SK-N-SH (cell line): ENCODE measurements at regions not wholly inside any gene's neighbourhood (a gene's known extent, or its start where the extent isn't known, plus 50 kb on each side); places are given as distances from the start of the nearest gene placed in this dataset.

Experiments used
- CTCF ChIA-PET: fragments of 300-600, 350-600 bp; formaldehyde crosslinking; extraction: SDS; loops from one replicate; lab custom pipeline; 2021; lab: Yijun Ruan, JAX
- POLR2A ChIA-PET: fragments of 350-600 bp; sonication (Branson Sonifier 250); formaldehyde crosslinking; extraction: SDS; loops from one replicate; lab custom pipeline; 2020; ENCODE audit warnings: antibody characterized with exemption, inconsistent platforms; lab: Yijun Ruan, JAX
- DNase-seq: peaks from one replicate; pipeline ENCODE4 v3.0.0; 2012
- H2AFZ ChIP-seq: fragments of 200-600 bp; sonication (generic); 2 replicates; pipeline ENCODE4 v1.8.1; 2016; ENCODE audit warnings: antibody characterized with exemption, mild to moderate bottlenecking, low read depth
- H3F3A ChIP-seq: fragments of 200-600 bp; sonication (generic); replicated peaks from 2 replicates; pipeline ENCODE3; 2016; ENCODE audit warnings: antibody characterized with exemption, mild to moderate bottlenecking; ENCODE audit not compliant: insufficient read depth
- H3K27ac ChIP-seq, 2 experiments: fragments of 200-500 bp in 1 of 2; fragments of 200-600 bp in 1 of 2; sonication (Bioruptor generic) in 1 of 2; sonication (generic), shearing (Covaris generic) in 1 of 2; 2 replicates each; pipeline versions ENCODE4 v1.5.1 to v1.6.1; 2014 to 2016; ENCODE audit warnings: low read depth in 2 of 2, inconsistent platforms in 1 of 2, low read length in 1 of 2, mild to moderate bottlenecking in 1 of 2, mixed read lengths in 1 of 2
- H3K27me3 ChIP-seq: fragments of 200-600 bp; sonication (generic), shearing (Covaris generic); 2 replicates; pipeline ENCODE4 v1.6.1; 2016; ENCODE audit warnings: mixed run types; ENCODE audit not compliant: insufficient read depth
- H3K36me3 ChIP-seq, 2 experiments: fragments of 200-500 bp in 1 of 2; fragments of 200-600 bp in 1 of 2; sonication (Bioruptor generic) in 1 of 2; sonication (generic) in 1 of 2; replicated peaks in 1 of 2; 2 replicates each; pipeline versions ENCODE3 to v1.5.1; 2014 to 2016; ENCODE audit warnings: low read length in 1 of 2, mild to moderate bottlenecking in 1 of 2; ENCODE audit not compliant: insufficient read depth in 2 of 2, control insufficient read depth in 1 of 2
- H3K4me1 ChIP-seq, 2 experiments: fragments of 200-500 bp in 1 of 2; fragments of 200-600 bp in 1 of 2; sonication (Bioruptor generic) in 1 of 2; sonication (generic), shearing (Covaris generic) in 1 of 2; 2 replicates each; pipeline versions ENCODE4 v1.5.1 to v1.6.1; 2014 to 2016; ENCODE audit warnings: low read depth in 1 of 2, low read length in 1 of 2, mixed run types in 1 of 2; ENCODE audit not compliant: insufficient read depth in 2 of 2, control insufficient read depth in 1 of 2
- H3K4me2 ChIP-seq: fragments of 200-600 bp; sonication (generic), shearing (Covaris generic); 2 replicates; pipeline ENCODE4 v1.6.1; 2017; ENCODE audit warnings: mixed run types
- H3K4me3 ChIP-seq, 2 experiments: fragments of 200-500 bp in 1 of 2; fragments of 200-600 bp in 1 of 2; sonication (Bioruptor generic) in 1 of 2; sonication (generic), shearing (Covaris generic) in 1 of 2; 2 replicates each; pipeline versions ENCODE4 v1.5.1 to v1.8.1; 2014 to 2016; ENCODE audit warnings: low read depth in 2 of 2, inconsistent platforms in 1 of 2, low read length in 1 of 2, mild to moderate bottlenecking in 1 of 2, mixed read lengths in 1 of 2, moderate library complexity in 1 of 2
- H3K79me2 ChIP-seq: fragments of 200-600 bp; sonication (generic); 2 replicates; pipeline ENCODE4 v1.8.1; 2017; ENCODE audit warnings: mild to moderate bottlenecking; ENCODE audit not compliant: insufficient read depth
- H3K9ac ChIP-seq: fragments of 200-600 bp; sonication (generic); 2 replicates; pipeline ENCODE4 v1.6.1; 2017; ENCODE audit warnings: mixed run types
- H3K9me2 ChIP-seq: fragments of 200-600 bp; sonication (generic); 2 replicates; pipeline ENCODE4 v1.6.1; 2017; ENCODE audit warnings: mixed run types
- H3K9me3 ChIP-seq: fragments of 200-600 bp; sonication (generic); 2 replicates; pipeline ENCODE4 v1.6.1; 2017; ENCODE audit warnings: mixed run types, mild to moderate bottlenecking, moderate library complexity
- H4K20me1 ChIP-seq: fragments of 200-600 bp; sonication (generic); 2 replicates; pipeline ENCODE4 v1.6.1; 2017; ENCODE audit warnings: mild to moderate bottlenecking, mixed run types; ENCODE audit not compliant: insufficient read depth
- CHD2 ChIP-seq: fragments of 150-350 bp; IDR thresholded peaks from 2 replicates; pipeline ENCODE4 v1.6.1; 2018; ENCODE audit warnings: low read length; ENCODE audit not compliant: partially characterized antibody
- EP300 ChIP-seq, 2 experiments: IDR thresholded peaks; 2 replicates each; pipeline versions ENCODE4 v1.4.0 to v1.6.1; 2012; ENCODE audit warnings: borderline replicate concordance in 1 of 2, low read depth in 1 of 2, low read length in 1 of 2
- EZH2phosphoT487 ChIP-seq: fragments of 200-600 bp; sonication (generic); IDR thresholded peaks from 2 replicates; pipeline ENCODE4 v1.6.1; 2017; ENCODE audit warnings: low read depth, mixed run types, mild to moderate bottlenecking, antibody characterized with exemption, moderate library complexity, borderline replicate concordance
- FOXM1 ChIP-seq: IDR thresholded peaks from 2 replicates; pipeline ENCODE4 v1.4.0; 2012; ENCODE audit warnings: low read depth, mild to moderate bottlenecking
- GABPA ChIP-seq: IDR thresholded peaks from 2 replicates; pipeline ENCODE4 v1.4.0; 2012; ENCODE audit warnings: low read depth, mild to moderate bottlenecking
- GATA2 ChIP-seq: sonication (generic); formaldehyde crosslinking; IDR thresholded peaks from 2 replicates; pipeline ENCODE4 v1.5.0; 2020; ENCODE audit warnings: mild to moderate bottlenecking, missing genetic modification reagents
- JUND ChIP-seq: IDR thresholded peaks from 2 replicates; pipeline ENCODE4 v1.4.0; 2012
- MEF2A ChIP-seq: IDR thresholded peaks from 2 replicates; pipeline ENCODE4 v1.4.0; 2012; ENCODE audit warnings: low read depth, borderline replicate concordance
- MXI1 ChIP-seq: IDR thresholded peaks from 2 replicates; pipeline ENCODE4 v1.6.1; 2012; ENCODE audit warnings: mild to moderate bottlenecking, low read depth, low read length, improper control_type of control experiment
- NRF1 ChIP-seq: IDR thresholded peaks from 2 replicates; pipeline ENCODE4 v1.6.1; 2012; ENCODE audit warnings: low read depth, mild to moderate bottlenecking, low read length
- POLR2AphosphoS5 ChIP-seq: IDR thresholded peaks from 2 replicates; pipeline ENCODE4 v1.6.1; 2012; ENCODE audit warnings: low read depth, low read length
- RCOR1 ChIP-seq: fragments of 150-350 bp; IDR thresholded peaks from 2 replicates; pipeline ENCODE4 v1.6.1; 2017; ENCODE audit warnings: antibody characterized with exemption, low read length
- SIN3A ChIP-seq: IDR thresholded peaks from 2 replicates; pipeline ENCODE4 v1.6.1; 2012; ENCODE audit warnings: low read depth, mild to moderate bottlenecking, low read length, moderate library complexity, borderline replicate concordance
- SMC3 ChIP-seq: IDR thresholded peaks from 2 replicates; pipeline ENCODE4 v1.6.1; 2012; ENCODE audit warnings: low read depth, low read length, improper control_type of control experiment
- TCF12 ChIP-seq: IDR thresholded peaks from 2 replicates; pipeline ENCODE4 v1.4.0; 2012
- TEAD4 ChIP-seq: IDR thresholded peaks from 2 replicates; pipeline ENCODE4 v1.4.0; 2012; ENCODE audit warnings: mild to moderate bottlenecking, borderline replicate concordance; ENCODE audit not compliant: insufficient read depth
- WGBS: methylation state at CpG from one replicate; pipeline ENCODE4 v1.1.6; 2017; ENCODE audit warnings: low lambda C conversion rate; 5-methylcytosine and 5-hydroxymethylcytosine counted together
- TF ChIP-seq, protein P1 (sequence below): IDR thresholded peaks from 2 replicates; pipeline ENCODE4; 2012
- TF ChIP-seq, protein P2 (sequence below): IDR thresholded peaks from 2 replicates; pipeline ENCODE4 v1.6.1; 2012; ENCODE audit warnings: mild to moderate bottlenecking, low read depth, low read length, moderate library complexity
- TF ChIP-seq, protein P3 (sequence below): IDR thresholded peaks from 2 replicates; pipeline ENCODE4 v1.4.0; 2012; ENCODE audit warnings: low read depth

DNA sequence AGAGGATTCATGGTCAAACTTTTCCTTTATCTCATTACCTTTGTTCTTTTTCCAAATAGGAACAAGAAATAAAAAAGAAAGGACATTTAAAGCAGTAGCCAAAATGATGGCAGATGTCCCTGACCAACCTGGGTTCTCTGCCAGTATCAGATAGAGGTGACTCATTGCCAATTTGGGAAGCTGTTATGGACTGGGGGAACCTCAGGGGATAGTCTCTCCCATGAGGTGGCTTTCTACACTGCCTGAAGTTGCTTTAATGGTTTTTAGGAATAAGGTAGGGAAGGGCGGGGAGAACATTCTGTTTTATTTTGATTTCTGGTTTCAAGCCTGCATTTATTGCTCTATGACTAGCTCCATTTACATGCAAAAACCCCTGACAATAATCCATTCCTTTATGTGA, 457.9 kb upstream of the TPK1 start:
- no peak overlapping the region for H3K9ac ChIP-seq
- CTCF ChIA-PET = interaction anchor here (1.6 kb wide), 1 partner anchor 796 kb away, joined by 4 read pairs; no protein-coding TSS in a partner anchor
- no peak overlapping the region for H2AFZ ChIP-seq
- WGBS = 0% methylated on average over 1 of the region's 1 CpG
- H3F3A ChIP-seq = no peaks in the 10 kb centered on the region
- no peaks in the 10 kb centered on the region for H3K27me3 ChIP-seq
- no peaks in the 10 kb centered on the region; the same call in 1 of the 2 replicates for H4K20me1 ChIP-seq
- H3K27ac ChIP-seq = no peak overlapping the region
- DNase-seq = no peak
- no peak overlapping the region for H3K4me3 ChIP-seq
- H3K79me2 ChIP-seq = no peaks in the 10 kb centered on the region
- no peak for TF ChIP-seq MXI1
- no peak for TF ChIP-seq EZH2phosphoT487
- no peak for TF ChIP-seq EP300 (IDR thresholded peaks at IDR 0.05; ENCODE audit: borderline replicate concordance in 1 of 2, low read depth in 1 of 2, low read length in 1 of 2)
- no peak for TF ChIP-seq TCF12
- no peak for TF ChIP-seq POLR2AphosphoS5
- no peak for TF ChIP-seq FOXM1
- no peak for TF ChIP-seq SIN3A
- TF ChIP-seq, protein P1, sequence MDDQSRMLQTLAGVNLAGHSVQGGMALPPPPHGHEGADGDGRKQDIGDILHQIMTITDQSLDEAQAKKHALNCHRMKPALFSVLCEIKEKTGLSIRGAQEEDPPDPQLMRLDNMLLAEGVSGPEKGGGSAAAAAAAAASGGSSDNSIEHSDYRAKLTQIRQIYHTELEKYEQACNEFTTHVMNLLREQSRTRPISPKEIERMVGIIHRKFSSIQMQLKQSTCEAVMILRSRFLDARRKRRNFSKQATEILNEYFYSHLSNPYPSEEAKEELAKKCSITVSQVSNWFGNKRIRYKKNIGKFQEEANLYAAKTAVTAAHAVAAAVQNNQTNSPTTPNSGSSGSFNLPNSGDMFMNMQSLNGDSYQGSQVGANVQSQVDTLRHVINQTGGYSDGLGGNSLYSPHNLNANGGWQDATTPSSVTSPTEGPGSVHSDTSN = no peak
- no peak for TF ChIP-seq MEF2A
- TF ChIP-seq RCOR1 = no peak
- TF ChIP-seq CHD2 = no peak
- no peak for TF ChIP-seq GABPA
- TF ChIP-seq, protein P2, sequence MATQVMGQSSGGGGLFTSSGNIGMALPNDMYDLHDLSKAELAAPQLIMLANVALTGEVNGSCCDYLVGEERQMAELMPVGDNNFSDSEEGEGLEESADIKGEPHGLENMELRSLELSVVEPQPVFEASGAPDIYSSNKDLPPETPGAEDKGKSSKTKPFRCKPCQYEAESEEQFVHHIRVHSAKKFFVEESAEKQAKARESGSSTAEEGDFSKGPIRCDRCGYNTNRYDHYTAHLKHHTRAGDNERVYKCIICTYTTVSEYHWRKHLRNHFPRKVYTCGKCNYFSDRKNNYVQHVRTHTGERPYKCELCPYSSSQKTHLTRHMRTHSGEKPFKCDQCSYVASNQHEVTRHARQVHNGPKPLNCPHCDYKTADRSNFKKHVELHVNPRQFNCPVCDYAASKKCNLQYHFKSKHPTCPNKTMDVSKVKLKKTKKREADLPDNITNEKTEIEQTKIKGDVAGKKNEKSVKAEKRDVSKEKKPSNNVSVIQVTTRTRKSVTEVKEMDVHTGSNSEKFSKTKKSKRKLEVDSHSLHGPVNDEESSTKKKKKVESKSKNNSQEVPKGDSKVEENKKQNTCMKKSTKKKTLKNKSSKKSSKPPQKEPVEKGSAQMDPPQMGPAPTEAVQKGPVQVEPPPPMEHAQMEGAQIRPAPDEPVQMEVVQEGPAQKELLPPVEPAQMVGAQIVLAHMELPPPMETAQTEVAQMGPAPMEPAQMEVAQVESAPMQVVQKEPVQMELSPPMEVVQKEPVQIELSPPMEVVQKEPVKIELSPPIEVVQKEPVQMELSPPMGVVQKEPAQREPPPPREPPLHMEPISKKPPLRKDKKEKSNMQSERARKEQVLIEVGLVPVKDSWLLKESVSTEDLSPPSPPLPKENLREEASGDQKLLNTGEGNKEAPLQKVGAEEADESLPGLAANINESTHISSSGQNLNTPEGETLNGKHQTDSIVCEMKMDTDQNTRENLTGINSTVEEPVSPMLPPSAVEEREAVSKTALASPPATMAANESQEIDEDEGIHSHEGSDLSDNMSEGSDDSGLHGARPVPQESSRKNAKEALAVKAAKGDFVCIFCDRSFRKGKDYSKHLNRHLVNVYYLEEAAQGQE = no peak
- no peak for TF ChIP-seq GATA2 (CRISPR knock-in tag)
- TF ChIP-seq SMC3 = no peak
- no peak for TF ChIP-seq TEAD4
- no peak for TF ChIP-seq JUND
- no peak for TF ChIP-seq NRF1
- TF ChIP-seq, protein P3, sequence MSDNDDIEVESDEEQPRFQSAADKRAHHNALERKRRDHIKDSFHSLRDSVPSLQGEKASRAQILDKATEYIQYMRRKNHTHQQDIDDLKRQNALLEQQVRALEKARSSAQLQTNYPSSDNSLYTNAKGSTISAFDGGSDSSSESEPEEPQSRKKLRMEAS = no peak
- TF ChIP-seq, all 33 proteins: peak for 0
- H3K9me3 ChIP-seq = peaks cover 11% of the 10 kb centered on the region; the same call in 1 of the 2 replicates
- H3K4me1 ChIP-seq = no peaks in the 10 kb centered on the region
- POLR2A ChIA-PET = no interaction called here
- H3K9me2 ChIP-seq = no peaks in the 10 kb centered on the region
- no peaks in the 10 kb centered on the region for H3K36me3 ChIP-seq
- H3K4me2 ChIP-seq = no peak overlapping the region
